HEK293 (cell line): ENCODE measurements at regions not wholly inside any gene's neighbourhood (a gene's known extent, or its start where the extent isn't known, plus 50 kb on each side); places are given as distances from the start of the nearest gene placed in this dataset.

Source experiments
- BCL6B ChIP-seq: fragments of 450-650 bp; formaldehyde crosslinking; IDR thresholded peaks from 2 replicates; pipeline ENCODE4 v1.5.1; 2017; ENCODE audit warnings: missing biosample characterization, missing genetic modification characterization
- CTCF ChIP-seq: fragments of 450-650 bp; formaldehyde crosslinking; IDR thresholded peaks from 2 replicates; pipeline ENCODE4 v1.5.1; 2016; ENCODE audit warnings: missing biosample characterization, missing genetic modification characterization
- SETDB1 ChIP-seq: IDR thresholded peaks from one replicate; pipeline ENCODE4 v1.6.1; 2017; ENCODE audit warnings: mild to moderate bottlenecking, low read length, moderate library complexity, mixed read lengths; ENCODE audit not compliant: insufficient read length
- SP2 ChIP-seq: fragments of 450-650 bp; formaldehyde crosslinking; IDR thresholded peaks from 2 replicates; pipeline ENCODE4 v1.5.1; 2016; ENCODE audit warnings: missing biosample characterization, missing genetic modification characterization
- TSHZ1 ChIP-seq: fragments of 450-650 bp; formaldehyde crosslinking; IDR thresholded peaks from 2 replicates; pipeline ENCODE4 v1.5.1; 2016; ENCODE audit warnings: missing biosample characterization, missing genetic modification characterization, borderline replicate concordance
- YY1 ChIP-seq: fragments of 450-650 bp; formaldehyde crosslinking; IDR thresholded peaks from 2 replicates; pipeline ENCODE4 v1.5.1; 2018; ENCODE audit warnings: missing biosample characterization, missing genetic modification characterization
- ZSCAN30 ChIP-seq: fragments of 450-650 bp; IDR thresholded peaks from 2 replicates; pipeline ENCODE4 v1.5.1; 2018; ENCODE audit warnings: missing biosample characterization, mild to moderate bottlenecking, missing genetic modification characterization, moderate library complexity

- no peak for TF ChIP-seq CTCF
- TF ChIP-seq YY1 (tag by site-specific recombination), result no peak
- no peak for TF ChIP-seq BCL6B (tag by site-specific recombination)
- no peak for TF ChIP-seq ZSCAN30
- TF ChIP-seq SETDB1, result no peak
- TF ChIP-seq SP2 (tag by site-specific recombination), result no peak
- no peak for TF ChIP-seq TSHZ1 (tag by site-specific recombination)
These were observed 295.3 kb downstream of the SOX9 start for GRCh38 chr17:72416054-72416675.
